OCI-LY1 (cell line): ENCODE measurements at regions not wholly inside any gene's neighbourhood (a gene's known extent, or its start where the extent isn't known, plus 50 kb on each side); places are given as distances from the start of the nearest gene placed in this dataset.
"Not testable (repeated sequence)": the region's sequence is repeated elsewhere in the genome, so short reads cannot be mapped to it uniquely, and the experiment has no call there.

Source experiments
- EZH2 ChIP-seq: fragments of 200-600 bp; sonication (generic), shearing (Covaris generic); IDR thresholded peaks from 2 replicates; pipeline ENCODE4 v1.8.0; 2017; ENCODE audit warnings: borderline replicate concordance, mixed run types, mild to moderate bottlenecking, antibody characterized with exemption, low read length, moderate library complexity, mixed read lengths
- TF ChIP-seq, protein P1 (sequence below): fragments of 200-600 bp; sonication (generic), shearing (Covaris generic); IDR thresholded peaks from 2 replicates; pipeline ENCODE4 v1.5.1; 2017; ENCODE audit warnings: mild to moderate bottlenecking, antibody characterized with exemption, low read length, moderate library complexity, mixed read lengths

GRCh38 chr17:15860774-15861173, 84.2 kb upstream of the ADORA2B start:
- not testable (repeated sequence) for TF ChIP-seq EZH2
- TF ChIP-seq, protein P1, sequence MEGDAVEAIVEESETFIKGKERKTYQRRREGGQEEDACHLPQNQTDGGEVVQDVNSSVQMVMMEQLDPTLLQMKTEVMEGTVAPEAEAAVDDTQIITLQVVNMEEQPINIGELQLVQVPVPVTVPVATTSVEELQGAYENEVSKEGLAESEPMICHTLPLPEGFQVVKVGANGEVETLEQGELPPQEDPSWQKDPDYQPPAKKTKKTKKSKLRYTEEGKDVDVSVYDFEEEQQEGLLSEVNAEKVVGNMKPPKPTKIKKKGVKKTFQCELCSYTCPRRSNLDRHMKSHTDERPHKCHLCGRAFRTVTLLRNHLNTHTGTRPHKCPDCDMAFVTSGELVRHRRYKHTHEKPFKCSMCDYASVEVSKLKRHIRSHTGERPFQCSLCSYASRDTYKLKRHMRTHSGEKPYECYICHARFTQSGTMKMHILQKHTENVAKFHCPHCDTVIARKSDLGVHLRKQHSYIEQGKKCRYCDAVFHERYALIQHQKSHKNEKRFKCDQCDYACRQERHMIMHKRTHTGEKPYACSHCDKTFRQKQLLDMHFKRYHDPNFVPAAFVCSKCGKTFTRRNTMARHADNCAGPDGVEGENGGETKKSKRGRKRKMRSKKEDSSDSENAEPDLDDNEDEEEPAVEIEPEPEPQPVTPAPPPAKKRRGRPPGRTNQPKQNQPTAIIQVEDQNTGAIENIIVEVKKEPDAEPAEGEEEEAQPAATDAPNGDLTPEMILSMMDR: not testable (repeated sequence)
